Activated B cell treated with CpG ODN at 0.5 μM for 24 hours (primary cell): ENCODE measurements at regions not wholly inside any gene's neighbourhood (a gene's known extent, or its start where the extent isn't known, plus 50 kb on each side); places are given as distances from the start of the nearest gene placed in this dataset.

Source experiments
- ATAC-seq: fragments of 200-7000 bp; cut with Tn5 transposase; one replicate; pipeline ENCODE4 v1.10.0; 2021; ENCODE audit warnings: low read depth, mild to moderate bottlenecking, moderate library complexity
- CTCF ChIA-PET: fragments of 350-600 bp; sonication (Branson Sonifier 250); formaldehyde crosslinking; loops from one replicate; lab custom pipeline; 2021; ENCODE audit warnings: antibody characterized with exemption; lab: Charles Lee
- POLR2A ChIA-PET: fragments of 350-600 bp; sonication (Branson Sonifier 250); formaldehyde crosslinking; loops from one replicate; lab custom pipeline; 2021; ENCODE audit warnings: antibody characterized with exemption; lab: Charles Lee
- DNase-seq: peaks from one replicate; pipeline ENCODE4 v3.0.0; 2022
- H3K27ac Mint-ChIP-seq: one replicate; pipeline ENCODE4 v1.8.0; 2020; ENCODE audit warnings: mixed read lengths
- H3K27me3 Mint-ChIP-seq: one replicate; pipeline ENCODE4 v1.8.0; 2021; ENCODE audit warnings: mixed read lengths
- H3K36me3 Mint-ChIP-seq: one replicate; pipeline ENCODE4 v1.8.0; 2021; ENCODE audit warnings: low read depth, mixed read lengths
- H3K4me1 Mint-ChIP-seq: one replicate; pipeline ENCODE4 v1.8.0; 2021; ENCODE audit warnings: mixed read lengths
- H3K4me3 Mint-ChIP-seq: one replicate; pipeline ENCODE4 v1.8.0; 2020; ENCODE audit warnings: mild to moderate bottlenecking, mixed read lengths
- H3K9me3 Mint-ChIP-seq: one replicate; pipeline ENCODE4 v1.8.0; 2020; ENCODE audit warnings: mixed read lengths
- intact Hi-C: fragments of 100-400 bp; cut with micrococcal nuclease; formaldehyde crosslinking; loops from one replicate; pipeline ENCODE4 v1.15.1; 2024
- TF ChIP-seq, protein P1 (sequence below): fragments of 200-600 bp; IDR thresholded peaks from one replicate; pipeline ENCODE4 v1.8.0; 2022; ENCODE audit warnings: antibody characterized with exemption, mild to moderate bottlenecking

DNA sequence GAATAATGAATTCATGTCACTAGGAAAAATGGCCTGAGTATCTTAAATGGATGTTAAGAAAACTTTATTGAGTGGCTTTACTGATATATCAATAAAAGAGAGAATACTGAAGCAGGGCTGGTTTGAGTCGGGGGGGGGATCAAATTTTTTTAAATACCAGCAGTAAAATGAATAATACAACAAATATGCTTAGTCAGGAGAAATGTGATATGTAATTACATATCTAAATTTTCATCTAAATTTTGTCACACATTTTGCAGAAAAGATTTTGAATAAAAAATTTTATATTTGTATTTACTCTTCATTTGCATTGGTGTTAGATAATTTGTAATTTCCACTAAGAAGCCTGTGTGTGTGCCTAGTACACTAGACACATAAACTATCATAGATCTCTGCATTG, 2300.2 kb downstream of the MRPL39 start:
- no peak overlapping the region for H3K4me3 Mint-ChIP-seq
- CTCF ChIA-PET, result no interaction called here
- DNase-seq (no peak), ATAC-seq (no peak)
- H3K4me1 Mint-ChIP-seq, result no peaks in the 10 kb centered on the region
- POLR2A ChIA-PET, result no interaction called here
- H3K36me3 Mint-ChIP-seq, result no peaks in the 10 kb centered on the region
- TF ChIP-seq, protein P1, sequence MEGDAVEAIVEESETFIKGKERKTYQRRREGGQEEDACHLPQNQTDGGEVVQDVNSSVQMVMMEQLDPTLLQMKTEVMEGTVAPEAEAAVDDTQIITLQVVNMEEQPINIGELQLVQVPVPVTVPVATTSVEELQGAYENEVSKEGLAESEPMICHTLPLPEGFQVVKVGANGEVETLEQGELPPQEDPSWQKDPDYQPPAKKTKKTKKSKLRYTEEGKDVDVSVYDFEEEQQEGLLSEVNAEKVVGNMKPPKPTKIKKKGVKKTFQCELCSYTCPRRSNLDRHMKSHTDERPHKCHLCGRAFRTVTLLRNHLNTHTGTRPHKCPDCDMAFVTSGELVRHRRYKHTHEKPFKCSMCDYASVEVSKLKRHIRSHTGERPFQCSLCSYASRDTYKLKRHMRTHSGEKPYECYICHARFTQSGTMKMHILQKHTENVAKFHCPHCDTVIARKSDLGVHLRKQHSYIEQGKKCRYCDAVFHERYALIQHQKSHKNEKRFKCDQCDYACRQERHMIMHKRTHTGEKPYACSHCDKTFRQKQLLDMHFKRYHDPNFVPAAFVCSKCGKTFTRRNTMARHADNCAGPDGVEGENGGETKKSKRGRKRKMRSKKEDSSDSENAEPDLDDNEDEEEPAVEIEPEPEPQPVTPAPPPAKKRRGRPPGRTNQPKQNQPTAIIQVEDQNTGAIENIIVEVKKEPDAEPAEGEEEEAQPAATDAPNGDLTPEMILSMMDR, result no peak
- no peaks in the 10 kb centered on the region for H3K27me3 Mint-ChIP-seq
- peaks cover 3% of the 10 kb centered on the region for H3K9me3 Mint-ChIP-seq
- no peak overlapping the region for H3K27ac Mint-ChIP-seq
- intact Hi-C loops, result no loop called here

DNA sequence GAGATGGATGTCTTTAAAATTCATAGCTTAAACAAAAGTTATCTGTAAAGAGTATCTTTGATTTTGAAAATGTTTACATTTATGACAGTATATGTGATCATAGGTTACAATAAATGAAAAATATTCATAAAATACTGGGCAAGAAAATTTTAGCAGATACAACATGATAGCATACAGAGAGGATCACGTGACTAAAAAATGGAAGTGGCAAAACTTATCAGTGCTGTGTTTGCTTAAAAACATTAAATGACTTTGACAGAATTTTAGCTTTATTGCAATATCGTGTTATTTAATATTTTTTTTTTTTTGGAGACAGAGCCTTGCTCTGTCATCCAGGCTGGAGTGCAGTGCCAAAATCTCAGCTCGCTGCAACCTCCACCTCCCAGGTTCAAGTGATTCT, 2294.1 kb downstream of the NCAM2 start:
- ATAC-seq, result no peak
- Mint-ChIP-seq H3K36me3 (no peaks in the 10 kb centered on the region), H3K4me3 (no peak overlapping the region), H3K27me3 (no peaks in the 10 kb centered on the region), H3K9me3 (peaks cover 9% of the 10 kb centered on the region), H3K4me1 (no peaks in the 10 kb centered on the region), H3K27ac (no peak overlapping the region)
- TF ChIP-seq, protein P1, result no peak
- POLR2A ChIA-PET, result no interaction called here
- intact Hi-C loops, result no loop called here
- CTCF ChIA-PET, result no interaction called here
- no peak for DNase-seq

DNA sequence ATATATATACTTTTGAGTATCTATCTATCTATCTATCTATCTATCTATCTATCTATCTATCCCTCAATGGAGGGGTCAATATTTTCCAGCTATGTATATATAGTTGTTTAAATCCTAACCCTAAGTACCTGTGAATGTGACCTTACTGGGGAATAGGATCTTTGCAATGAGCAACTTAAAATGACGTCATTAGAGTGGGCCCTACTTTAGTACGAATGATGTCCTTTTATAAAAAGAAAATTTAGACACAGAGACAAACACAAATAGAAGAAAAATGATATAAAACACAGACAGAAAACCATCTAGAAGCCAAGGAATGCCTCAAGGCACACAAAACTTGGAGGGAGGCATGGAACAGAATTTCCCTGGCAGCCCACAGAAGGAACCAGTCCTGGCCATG, 2283.7 kb downstream of the NCAM2 start:
- Mint-ChIP-seq H3K27ac (no peak overlapping the region), H3K4me3 (no peak overlapping the region), H3K9me3 (peaks cover 8% of the 10 kb centered on the region), H3K4me1 (no peaks in the 10 kb centered on the region), H3K27me3 (no peaks in the 10 kb centered on the region), H3K36me3 (no peaks in the 10 kb centered on the region)
- CTCF ChIA-PET, result no interaction called here
- ATAC-seq (no peak), DNase-seq (no peak)
- TF ChIP-seq, protein P1, result no peak
- intact Hi-C loops, result no loop called here
- POLR2A ChIA-PET, result no interaction called here

DNA sequence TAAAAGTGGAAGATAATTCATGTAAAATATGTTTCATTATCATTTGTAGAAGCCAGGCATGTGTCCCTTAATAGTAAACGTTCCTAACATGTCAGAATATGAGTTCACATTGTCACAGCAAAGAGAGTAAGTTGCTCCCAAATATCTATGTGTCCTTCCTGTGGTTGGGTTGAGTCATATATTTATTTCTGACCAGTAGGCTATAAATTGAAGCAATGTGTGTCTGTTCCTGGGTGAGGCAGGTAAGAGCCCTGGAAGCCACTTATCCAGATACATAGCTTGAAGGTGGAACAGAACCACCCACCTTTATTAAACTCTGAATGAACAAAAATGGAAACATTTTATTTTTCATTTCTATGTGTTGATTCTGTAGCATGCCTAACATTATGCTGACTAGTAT, 2251.6 kb downstream of the NCAM2 start:
- intact Hi-C loops, result no loop called here
- Mint-ChIP-seq H3K4me1 (no peaks in the 10 kb centered on the region), H3K27ac (no peak overlapping the region), H3K27me3 (no peaks in the 10 kb centered on the region), H3K36me3 (no peaks in the 10 kb centered on the region), H3K4me3 (no peak overlapping the region), H3K9me3 (no peaks in the 10 kb centered on the region)
- TF ChIP-seq, protein P1, result no peak
- POLR2A ChIA-PET, result no interaction called here
- CTCF ChIA-PET, result no interaction called here
- no peak for ATAC-seq
- DNase-seq, result no peak

DNA sequence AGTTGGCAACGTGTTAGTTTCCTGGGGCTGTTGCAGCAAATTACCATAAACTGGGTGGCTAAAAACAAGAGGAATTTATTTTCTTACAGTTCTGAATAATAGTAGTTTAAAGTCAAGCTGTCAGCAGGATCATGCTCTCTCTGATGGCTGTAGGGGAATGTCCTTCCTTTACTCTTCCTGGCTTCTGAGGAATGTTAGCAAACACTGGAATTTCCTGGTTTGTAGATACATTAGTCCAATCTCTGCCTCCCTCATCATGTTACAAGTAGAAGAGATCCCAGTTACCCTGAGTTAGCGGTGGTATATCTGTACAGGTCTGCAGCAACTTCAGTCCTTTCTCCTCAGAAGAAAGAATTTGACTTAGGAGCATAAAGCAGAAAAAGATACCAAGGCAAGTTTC, 2249.1 kb downstream of the NCAM2 start:
- ChIA-PET POLR2A (no interaction called here), CTCF (no interaction called here)
- DNase-seq (no peak), ATAC-seq (no peak)
- Mint-ChIP-seq H3K27me3 (no peaks in the 10 kb centered on the region), H3K4me1 (no peaks in the 10 kb centered on the region), H3K36me3 (no peaks in the 10 kb centered on the region), H3K27ac (no peak overlapping the region), H3K4me3 (no peak overlapping the region), H3K9me3 (no peaks in the 10 kb centered on the region)
- TF ChIP-seq, protein P1, result no peak
- intact Hi-C loops, result no loop called here
